CD1c-positive myeloid dendritic cell (primary cell): ENCODE measurements at regions not wholly inside any gene's neighbourhood (a gene's known extent, or its start where the extent isn't known, plus 50 kb on each side); places are given as distances from the start of the nearest gene placed in this dataset.

Experiments
- DNase-seq: peaks from one replicate; pipeline ENCODE4 v3.0.0-alpha.2; 2016; ENCODE audit errors: extremely low spot score

DNA sequence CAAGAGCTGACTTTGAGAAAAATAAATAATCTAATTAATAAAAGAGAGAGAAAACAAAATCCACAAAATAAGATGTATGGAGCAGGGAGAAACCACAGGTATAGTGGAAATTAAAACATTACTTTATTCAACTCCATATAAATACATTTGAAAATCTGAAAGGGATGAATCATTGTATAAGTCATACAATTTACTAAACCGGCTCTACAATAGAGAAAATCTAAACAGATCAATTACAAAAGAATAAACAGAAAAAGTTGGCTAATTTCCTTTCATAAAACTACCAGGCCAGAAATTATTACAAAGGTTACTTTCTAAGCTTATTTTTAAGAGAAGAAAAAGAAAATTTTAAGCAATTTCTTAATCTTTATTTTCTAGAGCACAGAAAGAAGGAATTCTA, 51.3 kb upstream of the DRD2 start:
- DNase-seq = no peak
